ENCODE measurements at regions not wholly inside any gene's neighbourhood (a gene's known extent, or its start where the extent isn't known, plus 50 kb on each side); places are given as distances from the start of the nearest gene placed in this dataset.
"Not testable (repeated sequence)": the region's sequence is repeated elsewhere in the genome, so short reads cannot be mapped to it uniquely, and the experiment has no call there.

- Histone ChIP-seq H3K4me3 (ENCODE audit: low read length) (no peak overlapping the region), H3K27ac (ENCODE audit: low read length) (no peak overlapping the region), H3K4me1 (ENCODE audit: control insufficient read depth, low read depth, low read length) (no peaks in the 10 kb centered on the region), H3K9ac (ENCODE audit: low read length) (no peak overlapping the region), H3K36me3 (ENCODE audit: control insufficient read depth, low read depth, low read length) (no peaks in the 10 kb centered on the region), H3K27me3 (ENCODE audit: control insufficient read depth, insufficient read depth, low read length) (no peaks in the 10 kb centered on the region), H3K9me3 (ENCODE audit: control insufficient read depth, low read depth, low read length) (no peaks in the 10 kb centered on the region)
Observed at GRCh38 chr2:62627667-62628066, 77.8 kb upstream of the EHBP1 start.

- no peak overlapping the region for H3K4me3 ChIP-seq (ENCODE audit: low read length)
- no peaks in the 10 kb centered on the region for H3K27me3 ChIP-seq (ENCODE audit: control insufficient read depth, insufficient read depth, low read length)
- H3K9me3 ChIP-seq (ENCODE audit: control insufficient read depth, low read depth, low read length), result no peaks in the 10 kb centered on the region
- no peak overlapping the region for H3K27ac ChIP-seq (ENCODE audit: low read length)
- H3K4me1 ChIP-seq (ENCODE audit: control insufficient read depth, low read depth, low read length), result no peaks in the 10 kb centered on the region
- H3K36me3 ChIP-seq (ENCODE audit: control insufficient read depth, low read depth, low read length), result no peaks in the 10 kb centered on the region
- no peak overlapping the region for H3K9ac ChIP-seq (ENCODE audit: low read length)
Observed at GRCh38 chr2:62624855-62625254, 80.7 kb upstream of the EHBP1 start.

- not testable (repeated sequence) for H3K9me3 ChIP-seq (ENCODE audit: control insufficient read depth, low read depth, low read length); H3K27ac ChIP-seq (ENCODE audit: low read length); H3K27me3 ChIP-seq (ENCODE audit: control insufficient read depth, insufficient read depth, low read length); H3K4me1 ChIP-seq (ENCODE audit: control insufficient read depth, low read depth, low read length); H3K4me3 ChIP-seq (ENCODE audit: low read length); H3K36me3 ChIP-seq (ENCODE audit: control insufficient read depth, low read depth, low read length); H3K9ac ChIP-seq (ENCODE audit: low read length)
Observed at GRCh38 chr2:62616486-62616885, 89.0 kb upstream of the EHBP1 start.

GRCh38 chr2:62611854-62612253 is 93.7 kb upstream of the EHBP1 start:
- Histone ChIP-seq H3K9ac (ENCODE audit: low read length) (no peak overlapping the region), H3K36me3 (ENCODE audit: control insufficient read depth, low read depth, low read length) (no peaks in the 10 kb centered on the region), H3K27me3 (ENCODE audit: control insufficient read depth, insufficient read depth, low read length) (no peaks in the 10 kb centered on the region), H3K27ac (ENCODE audit: low read length) (no peak overlapping the region), H3K4me1 (ENCODE audit: control insufficient read depth, low read depth, low read length) (no peaks in the 10 kb centered on the region), H3K4me3 (ENCODE audit: low read length) (no peak overlapping the region), H3K9me3 (ENCODE audit: control insufficient read depth, low read depth, low read length) (no peaks in the 10 kb centered on the region)

- not testable (repeated sequence) for H3K36me3 ChIP-seq (ENCODE audit: control insufficient read depth, low read depth, low read length); H3K9me3 ChIP-seq (ENCODE audit: control insufficient read depth, low read depth, low read length); H3K9ac ChIP-seq (ENCODE audit: low read length); H3K27me3 ChIP-seq (ENCODE audit: control insufficient read depth, insufficient read depth, low read length); H3K4me1 ChIP-seq (ENCODE audit: control insufficient read depth, low read depth, low read length); H3K4me3 ChIP-seq (ENCODE audit: low read length); H3K27ac ChIP-seq (ENCODE audit: low read length)
Observed at GRCh38 chr2:62605471-62605870, 99.5 kb upstream of the TMEM17 start.

- no peaks in the 10 kb centered on the region for H3K36me3 ChIP-seq (ENCODE audit: control insufficient read depth, low read depth, low read length)
- no peak overlapping the region for H3K9ac ChIP-seq (ENCODE audit: low read length)
- no peak overlapping the region for H3K4me3 ChIP-seq (ENCODE audit: low read length)
- no peaks in the 10 kb centered on the region for H3K27me3 ChIP-seq (ENCODE audit: control insufficient read depth, insufficient read depth, low read length)
- H3K4me1 ChIP-seq (ENCODE audit: control insufficient read depth, low read depth, low read length), result no peaks in the 10 kb centered on the region
- H3K9me3 ChIP-seq (ENCODE audit: control insufficient read depth, low read depth, low read length), result peaks cover 7% of the 10 kb centered on the region
- H3K27ac ChIP-seq (ENCODE audit: low read length), result no peak overlapping the region
Observed at GRCh38 chr2:62604336-62604735, 98.3 kb upstream of the TMEM17 start.

- Histone ChIP-seq H3K4me1 (ENCODE audit: control insufficient read depth, low read depth, low read length) (no peaks in the 10 kb centered on the region), H3K27me3 (ENCODE audit: control insufficient read depth, insufficient read depth, low read length) (no peaks in the 10 kb centered on the region), H3K9me3 (ENCODE audit: control insufficient read depth, low read depth, low read length) (peaks cover 7% of the 10 kb centered on the region), H3K36me3 (ENCODE audit: control insufficient read depth, low read depth, low read length) (no peaks in the 10 kb centered on the region), H3K27ac (ENCODE audit: low read length) (no peak overlapping the region), H3K9ac (ENCODE audit: low read length) (no peak overlapping the region), H3K4me3 (ENCODE audit: low read length) (no peak overlapping the region)
Observed at GRCh38 chr2:62603154-62603712, 97.2 kb upstream of the TMEM17 start.

- not testable (repeated sequence) for H3K4me3 ChIP-seq (ENCODE audit: low read length); H3K27me3 ChIP-seq (ENCODE audit: control insufficient read depth, insufficient read depth, low read length); H3K9ac ChIP-seq (ENCODE audit: low read length); H3K9me3 ChIP-seq (ENCODE audit: control insufficient read depth, low read depth, low read length); H3K4me1 ChIP-seq (ENCODE audit: control insufficient read depth, low read depth, low read length); H3K36me3 ChIP-seq (ENCODE audit: control insufficient read depth, low read depth, low read length); H3K27ac ChIP-seq (ENCODE audit: low read length)
Observed at GRCh38 chr2:62599674-62600410, 93.8 kb upstream of the TMEM17 start.

- Histone ChIP-seq H3K9me3 (ENCODE audit: control insufficient read depth, low read depth, low read length) (no peaks in the 10 kb centered on the region), H3K4me1 (ENCODE audit: control insufficient read depth, low read depth, low read length) (no peaks in the 10 kb centered on the region), H3K9ac (ENCODE audit: low read length) (no peak overlapping the region), H3K27me3 (ENCODE audit: control insufficient read depth, insufficient read depth, low read length) (no peaks in the 10 kb centered on the region), H3K27ac (ENCODE audit: low read length) (no peak overlapping the region), H3K36me3 (ENCODE audit: control insufficient read depth, low read depth, low read length) (no peaks in the 10 kb centered on the region), H3K4me3 (ENCODE audit: low read length) (no peak overlapping the region)
Observed at GRCh38 chr2:62597323-62597722, 91.3 kb upstream of the TMEM17 start.

GRCh38 chr2:62596061-62596921 is 90.3 kb upstream of the TMEM17 start:
- Histone ChIP-seq H3K9me3 (ENCODE audit: control insufficient read depth, low read depth, low read length) (no peaks in the 10 kb centered on the region), H3K27me3 (ENCODE audit: control insufficient read depth, insufficient read depth, low read length) (no peaks in the 10 kb centered on the region), H3K36me3 (ENCODE audit: control insufficient read depth, low read depth, low read length) (no peaks in the 10 kb centered on the region), H3K9ac (ENCODE audit: low read length) (no peak overlapping the region), H3K27ac (ENCODE audit: low read length) (no peak overlapping the region), H3K4me3 (ENCODE audit: low read length) (no peak overlapping the region), H3K4me1 (ENCODE audit: control insufficient read depth, low read depth, low read length) (no peaks in the 10 kb centered on the region)

- Histone ChIP-seq H3K4me1 (ENCODE audit: control insufficient read depth, low read depth, low read length) (no peaks in the 10 kb centered on the region), H3K4me3 (ENCODE audit: low read length) (no peak overlapping the region), H3K27ac (ENCODE audit: low read length) (no peak overlapping the region), H3K9ac (ENCODE audit: low read length) (no peak overlapping the region), H3K9me3 (ENCODE audit: control insufficient read depth, low read depth, low read length) (no peaks in the 10 kb centered on the region), H3K27me3 (ENCODE audit: control insufficient read depth, insufficient read depth, low read length) (no peaks in the 10 kb centered on the region), H3K36me3 (ENCODE audit: control insufficient read depth, low read depth, low read length) (no peaks in the 10 kb centered on the region)
Observed at GRCh38 chr2:62595474-62595873, 89.5 kb upstream of the TMEM17 start.

Measured in iPS-18a (cell line).